Brain microvascular endothelial cell (primary cell): ENCODE measurements at regions not wholly inside any gene's neighbourhood (a gene's known extent, or its start where the extent isn't known, plus 50 kb on each side); places are given as distances from the start of the nearest gene placed in this dataset.

Experiments
- DNase-seq: peaks from one replicate; pipeline ENCODE4 v3.0.0-alpha.2; 2020
- H3K27ac ChIP-seq: fragments of 250-450 bp; sonication (Bioruptor Pico); 2 replicates; pipeline ENCODE4 v1.5.1; 2020; ENCODE audit warnings: mild to moderate bottlenecking, moderate library complexity
- H3K27me3 ChIP-seq: fragments of 250-450 bp; sonication (Bioruptor Pico); replicated peaks from 2 replicates; pipeline ENCODE4 v1.5.1; 2020; ENCODE audit warnings: mild to moderate bottlenecking
- H3K36me3 ChIP-seq: fragments of 250-450 bp; sonication (Bioruptor Pico); replicated peaks from 2 replicates; pipeline ENCODE4 v1.5.1; 2020; ENCODE audit warnings: mild to moderate bottlenecking
- H3K4me3 ChIP-seq: 2 replicates; pipeline ENCODE4 v1.5.1; 2011; ENCODE audit warnings: low read depth, mild to moderate bottlenecking, control low read depth, low read length, moderate library complexity
- CTCF ChIP-seq: IDR thresholded peaks from 2 replicates; pipeline ENCODE4 v1.5.1; 2011; ENCODE audit warnings: low read depth, mild to moderate bottlenecking, moderate library complexity, low read length, control low read depth, inconsistent platforms; ENCODE audit errors: missing control alignments
- in situ Hi-C: cut with HindIII; loops from 2 replicates; pipeline ENCODE4 v1.10.0; 2017; ENCODE audit warnings: low sequenced_read_pairs, low pct_ligation_motif_present

GRCh38 chr20:43855803-43856202 lies 58.8 kb upstream of the TOX2 start:
- H3K36me3 ChIP-seq: no peaks in the 10 kb centered on the region
- no peak overlapping the region for H3K4me3 ChIP-seq
- TF ChIP-seq CTCF: no peak
- no peaks in the 10 kb centered on the region for H3K27me3 ChIP-seq
- DNase-seq: no peak
- in situ Hi-C loops: no loop called here
- no peak overlapping the region for H3K27ac ChIP-seq

GRCh38 chr20:43853918-43854317 lies 60.7 kb upstream of the TOX2 start:
- Histone ChIP-seq H3K36me3 (no peaks in the 10 kb centered on the region), H3K4me3 (no peak overlapping the region), H3K27me3 (no peaks in the 10 kb centered on the region), H3K27ac (no peak overlapping the region)
- in situ Hi-C loops: no loop called here
- DNase-seq: no peak
- TF ChIP-seq CTCF: no peak

- no peaks in the 10 kb centered on the region for H3K36me3 ChIP-seq
- DNase-seq: no peak
- in situ Hi-C loops: no loop called here
- no peak for TF ChIP-seq CTCF
- H3K27me3 ChIP-seq: no peaks in the 10 kb centered on the region
- H3K27ac ChIP-seq: no peak overlapping the region
- H3K4me3 ChIP-seq: no peak overlapping the region
Measured at GRCh38 chr20:43853174-43853803, 61.4 kb upstream of the TOX2 start.

GRCh38 chr20:43849496-43850186 lies 65.0 kb upstream of the TOX2 start:
- in situ Hi-C loops: no loop called here
- Histone ChIP-seq H3K36me3 (no peaks in the 10 kb centered on the region), H3K27me3 (no peaks in the 10 kb centered on the region), H3K27ac (peak overlapping the region; percentile 8), H3K4me3 (no peak overlapping the region)
- DNase-seq: peak; percentile 23
- TF ChIP-seq CTCF: no peak

- Histone ChIP-seq H3K27ac (no peak overlapping the region), H3K4me3 (no peak overlapping the region), H3K36me3 (no peaks in the 10 kb centered on the region), H3K27me3 (no peaks in the 10 kb centered on the region)
- TF ChIP-seq CTCF: no peak
- in situ Hi-C loops: no loop called here
- no peak for DNase-seq
Measured at GRCh38 chr20:43846516-43846905, 68.1 kb upstream of the TOX2 start.
